ENCODE measurements at regions not wholly inside any gene's neighbourhood (a gene's known extent, or its start where the extent isn't known, plus 50 kb on each side); places are given as distances from the start of the nearest gene placed in this dataset.

- POLR2A ChIA-PET: no interaction called here
- Histone ChIP-seq H3K9me3 (no peaks in the 10 kb centered on the region), H3K4me2 (no peak overlapping the region), H3K4me1 (no peaks in the 10 kb centered on the region), H3K4me3 (no peak overlapping the region), H3K27ac (no peak overlapping the region)
- WGBS (ENCODE audit: missing lambda C conversion rate): 70% methylated on average over 1 of the region's 1 CpG
- TF ChIP-seq RFX5 (IDR thresholded peaks at IDR 0.05): no peak
- no peak for TF ChIP-seq CEBPB (IDR thresholded peaks at IDR 0.05)
- TF ChIP-seq EHMT2 (IDR thresholded peaks at IDR 0.05; ENCODE audit: low read depth): no peak
- no peak for TF ChIP-seq GATA3 (IDR thresholded peaks at IDR 0.05; ENCODE audit: borderline replicate concordance)
- no peak for TF ChIP-seq NFE2L2 (conservative IDR thresholded peaks at IDR 0.05; ENCODE audit: low read length)
- TF ChIP-seq HOXB13 (CRISPR knock-in tag; IDR thresholded peaks at IDR 0.05; ENCODE audit: low read depth): no peak
- no peak for TF ChIP-seq POLR2AphosphoS2 (conservative IDR thresholded peaks at IDR 0.05; ENCODE audit: low read length)
- no peak for TF ChIP-seq RNF2 (IDR thresholded peaks at IDR 0.05; ENCODE audit: borderline replicate concordance, low read depth)
- TF ChIP-seq HEYL (CRISPR knock-in tag; IDR thresholded peaks at IDR 0.05): no peak
- no peak for TF ChIP-seq FOXS1 (CRISPR knock-in tag; IDR thresholded peaks at IDR 0.05)
- no peak for TF ChIP-seq BCL3 (IDR thresholded peaks at IDR 0.05)
- no peak for TF ChIP-seq RARB (CRISPR knock-in tag; IDR thresholded peaks at IDR 0.05)
- TF ChIP-seq HES2 (IDR thresholded peaks at IDR 0.05): no peak
- TF ChIP-seq PHF8 (IDR thresholded peaks at IDR 0.05; ENCODE audit: borderline replicate concordance, low read depth): no peak
- no peak for TF ChIP-seq CBX2 (IDR thresholded peaks at IDR 0.05; ENCODE audit: borderline replicate concordance, low read depth)
- no peak for TF ChIP-seq CTCF (IDR thresholded peaks at IDR 0.05)
- TF ChIP-seq PBX3 (IDR thresholded peaks at IDR 0.05): no peak
- TF ChIP-seq MAX (IDR thresholded peaks at IDR 0.05): no peak
- TF ChIP-seq REST (IDR thresholded peaks at IDR 0.05): no peak
- no peak for ATAC-seq
- CTCF ChIA-PET: no interaction called here
- no peak for DNase-seq (ENCODE audit: low read depth in 1 of 2, low spot score in 1 of 2)
- no peak for FAIRE-seq
Observed at GRCh38 chr14:80109055-80109454, 102.2 kb downstream of the DIO2 start.

- 32% methylated on average over 2 of the region's 2 CpGs for WGBS (ENCODE audit: missing lambda C conversion rate)
- Histone ChIP-seq H3K4me2 (no peak overlapping the region), H3K4me3 (no peak overlapping the region), H3K27ac (no peak overlapping the region), H3K4me1 (no peaks in the 10 kb centered on the region), H3K9me3 (no peaks in the 10 kb centered on the region)
- no peak for DNase-seq (ENCODE audit: low read depth in 1 of 2, low spot score in 1 of 2)
- TF ChIP-seq MAFK (IDR thresholded peaks at IDR 0.05; ENCODE audit: partially characterized antibody) (no peak), PHF8 (IDR thresholded peaks at IDR 0.05; ENCODE audit: borderline replicate concordance, low read depth) (no peak), RAD21 (conservative IDR thresholded peaks at IDR 0.05 in 1 of 2, IDR thresholded peaks at IDR 0.05 in 1 of 2) (no peak), BHLHE40 (IDR thresholded peaks at IDR 0.05; ENCODE audit: low read depth, low read length) (no peak), FOSL2 (IDR thresholded peaks at IDR 0.05) (no peak), FOSL2 (CRISPR knock-in tag; IDR thresholded peaks at IDR 0.05) (no peak), EP300 (IDR thresholded peaks at IDR 0.05) (no peak)
- no peak for ATAC-seq
- POLR2A ChIA-PET: no interaction called here
- CTCF ChIA-PET: interaction anchor here (0.9 kb wide), 1 partner anchor 10 kb away, joined by 3 read pairs; no protein-coding TSS in a partner anchor
- FAIRE-seq: no peak
Observed at GRCh38 chr14:80108430-80108829, 102.9 kb downstream of the DIO2 start.

All from A549 (cell line).